HG03457 (cell line): ENCODE measurements at regions not wholly inside any gene's neighbourhood (a gene's known extent, or its start where the extent isn't known, plus 50 kb on each side); places are given as distances from the start of the nearest gene placed in this dataset.

Experiments
- ATAC-seq: cut with Tn5 transposase; IDR thresholded peaks from one replicate; pipeline ENCODE4 v1.9.1; 2021; ENCODE audit warnings: moderate number of reproducible peaks; ENCODE audit not compliant: unreplicated experiment

- no peak for ATAC-seq
Observed at GRCh38 chr7:118671149-118671548, 446.6 kb downstream of the ANKRD7 start.

GRCh38 chr7:118684796-118685195, 460.3 kb downstream of the ANKRD7 start:
- ATAC-seq = no peak

- ATAC-seq = no peak
Observed at GRCh38 chr7:118689403-118689802, 464.9 kb downstream of the ANKRD7 start.

- ATAC-seq = no peak
Observed at GRCh38 chr7:118696879-118697278, 472.4 kb downstream of the ANKRD7 start.

GRCh38 chr7:118699222-118699621, 474.7 kb downstream of the ANKRD7 start:
- ATAC-seq = no peak

- no peak for ATAC-seq
Observed at GRCh38 chr7:118708741-118709140, 484.2 kb downstream of the ANKRD7 start.

GRCh38 chr7:118711688-118712087, 487.2 kb downstream of the ANKRD7 start:
- ATAC-seq = no peak

GRCh38 chr7:118713039-118713438, 488.5 kb downstream of the ANKRD7 start:
- no peak for ATAC-seq

- no peak for ATAC-seq
Observed at GRCh38 chr7:118720632-118721031, 496.1 kb downstream of the ANKRD7 start.

GRCh38 chr7:118731854-118732253, 507.4 kb downstream of the ANKRD7 start:
- ATAC-seq = no peak

- ATAC-seq = no peak
Observed at GRCh38 chr7:118734541-118734940, 510.0 kb downstream of the ANKRD7 start.

- ATAC-seq = no peak
Observed at GRCh38 chr7:118735441-118735840, 510.9 kb downstream of the ANKRD7 start.

GRCh38 chr7:118737935-118738334, 513.4 kb downstream of the ANKRD7 start:
- ATAC-seq = no peak

- no peak for ATAC-seq
Observed at GRCh38 chr7:118745927-118746326, 521.4 kb downstream of the ANKRD7 start.

- no peak for ATAC-seq
Observed at GRCh38 chr7:118747473-118747872, 523.0 kb downstream of the ANKRD7 start.

GRCh38 chr7:118753479-118753878, 529.0 kb downstream of the ANKRD7 start:
- ATAC-seq = no peak

GRCh38 chr7:118754608-118755007, 530.1 kb downstream of the ANKRD7 start:
- no peak for ATAC-seq

- no peak for ATAC-seq
Observed at GRCh38 chr7:118755067-118755625, 530.6 kb downstream of the ANKRD7 start.

- ATAC-seq = no peak
Observed at GRCh38 chr7:118757066-118757465, 532.6 kb downstream of the ANKRD7 start.

- no peak for ATAC-seq
Observed at GRCh38 chr7:118758582-118758981, 534.1 kb downstream of the ANKRD7 start.

- no peak for ATAC-seq
Observed at GRCh38 chr7:118759921-118760320, 535.4 kb downstream of the ANKRD7 start.

- ATAC-seq = no peak
Observed at GRCh38 chr7:118762451-118762850, 537.9 kb downstream of the ANKRD7 start.

- ATAC-seq = no peak
Observed at GRCh38 chr7:118764221-118764620, 539.7 kb downstream of the ANKRD7 start.
